Left lung (tissue), 4 donors: ENCODE measurements at regions not wholly inside any gene's neighbourhood (a gene's known extent, or its start where the extent isn't known, plus 50 kb on each side); places are given as distances from the start of the nearest gene placed in this dataset.

Experiments
- ATAC-seq: fragments of 200-7000 bp; cut with Tn5 transposase; one replicate; pipeline ENCODE4 v1.9.1; 2020; ENCODE audit warnings: moderate library complexity
- DNase-seq, 4 donors: peaks; one replicate each; pipeline ENCODE4 v3.0.0-alpha.2; 2013 to 2020
- H3K27ac ChIP-seq, 2 donors: fragments of 200-600 bp; sonication (generic) in 1 of 2; one replicate each; pipeline versions ENCODE4 v1.5.0 to v1.8.0; 2020 to 2021
- H3K27me3 ChIP-seq, 2 donors: fragments of 200-600 bp; sonication (generic) in 1 of 2; one replicate each; pipeline versions ENCODE4 v1.5.0 to v1.8.0; 2020 to 2021
- H3K36me3 ChIP-seq, 2 donors: fragments of 200-600 bp; sonication (generic) in 1 of 2; one replicate each; pipeline versions ENCODE4 v1.5.0 to v1.8.0; 2020 to 2021
- H3K4me1 ChIP-seq, 2 donors: fragments of 200-600 bp; one replicate each; pipeline ENCODE4 v1.8.0; 2021
- H3K4me3 ChIP-seq, 2 donors: fragments of 200-600 bp; sonication (generic) in 1 of 2; one replicate each; pipeline versions ENCODE4 v1.5.0 to v1.8.0; 2020 to 2021; ENCODE audit warnings: mild to moderate bottlenecking in 1 of 2
- H3K9me3 ChIP-seq, 2 donors: fragments of 200-600 bp; sonication (generic) in 1 of 2; one replicate each; pipeline versions ENCODE4 v1.5.0 to v1.8.0; 2020 to 2021
- intact Hi-C, 2 donors: fragments of 100-400 bp; cut with DNase I; formaldehyde crosslinking; loops; one replicate each; pipeline versions ENCODE4 v1.11.2 to v1.14.2; 2022
- TF ChIP-seq, protein P1 (sequence below), 2 donors: fragments of 200-600 bp; sonication (generic) in 1 of 2; IDR thresholded peaks; one replicate each; pipeline versions ENCODE4 v1.5.0 to v1.8.0; 2021; ENCODE audit warnings: antibody characterized with exemption in 2 of 2
- donor health status: DM: no; HTN: yes; CAD: no.
- donor health status: DM: no; HTN: no; CAD: no.

DNA sequence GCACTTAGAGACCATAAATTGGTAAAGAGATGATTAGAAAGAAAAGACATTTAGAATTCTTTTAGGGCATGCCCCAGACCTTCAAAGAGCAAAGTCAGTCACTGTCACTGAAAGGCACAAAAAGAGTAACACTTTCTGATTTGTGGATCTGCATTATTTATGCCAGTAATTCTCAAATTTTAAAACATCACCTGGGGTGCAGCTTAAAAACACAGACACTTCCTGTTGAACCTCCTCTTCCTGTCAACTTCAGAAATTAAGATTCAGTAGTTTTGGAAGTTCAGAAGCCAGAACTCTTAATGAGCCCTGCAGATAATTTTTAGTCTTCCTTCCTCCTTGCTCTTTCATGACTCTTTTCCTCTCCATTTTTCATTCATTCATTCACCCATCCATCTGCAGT lies 137.5 kb downstream of the NRN1 start:
- no peak for ATAC-seq
- intact Hi-C loops: no loop called here

DNA sequence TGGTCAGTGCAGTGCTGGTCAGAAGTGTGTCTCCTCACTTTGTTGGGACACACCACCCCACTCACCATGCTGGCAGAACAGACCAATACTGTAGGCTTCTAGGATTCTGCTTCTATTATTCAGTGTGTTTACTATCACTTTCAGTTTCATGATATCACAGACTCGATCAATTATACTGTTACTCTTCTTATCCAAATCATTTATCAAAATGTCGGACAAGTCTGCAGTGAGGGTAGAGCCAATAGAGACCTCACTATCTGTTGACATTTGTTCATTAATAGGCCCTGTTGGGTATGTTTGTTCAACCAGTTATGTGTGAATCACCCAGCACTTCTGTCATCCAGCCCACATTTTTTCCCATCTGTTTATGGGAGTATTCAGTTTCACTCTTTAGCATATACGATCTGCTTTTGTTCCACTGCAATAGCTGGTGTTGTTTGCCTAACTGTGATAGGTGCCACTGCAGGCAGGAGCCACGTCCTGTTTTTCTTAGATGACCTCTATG lies 140.1 kb downstream of the NRN1 start:
- DNase-seq (peak in 1 of 4 donors; percentile 13), ATAC-seq (peak; percentile 82)
- intact Hi-C loops: no loop called here

More for the DNA sequence above, 137.5 kb downstream of the NRN1 start:
- no peaks in the 10 kb centered on the region for H3K27me3 ChIP-seq
- H3K9me3 ChIP-seq: peaks cover 0 to 28% of the 10 kb centered on the region in 2 donors
- no peak overlapping the region for H3K27ac ChIP-seq
- H3K4me3 ChIP-seq: no peak overlapping the region
- DNase-seq: no peak
- no peaks in the 10 kb centered on the region for H3K36me3 ChIP-seq
- TF ChIP-seq, protein P1, sequence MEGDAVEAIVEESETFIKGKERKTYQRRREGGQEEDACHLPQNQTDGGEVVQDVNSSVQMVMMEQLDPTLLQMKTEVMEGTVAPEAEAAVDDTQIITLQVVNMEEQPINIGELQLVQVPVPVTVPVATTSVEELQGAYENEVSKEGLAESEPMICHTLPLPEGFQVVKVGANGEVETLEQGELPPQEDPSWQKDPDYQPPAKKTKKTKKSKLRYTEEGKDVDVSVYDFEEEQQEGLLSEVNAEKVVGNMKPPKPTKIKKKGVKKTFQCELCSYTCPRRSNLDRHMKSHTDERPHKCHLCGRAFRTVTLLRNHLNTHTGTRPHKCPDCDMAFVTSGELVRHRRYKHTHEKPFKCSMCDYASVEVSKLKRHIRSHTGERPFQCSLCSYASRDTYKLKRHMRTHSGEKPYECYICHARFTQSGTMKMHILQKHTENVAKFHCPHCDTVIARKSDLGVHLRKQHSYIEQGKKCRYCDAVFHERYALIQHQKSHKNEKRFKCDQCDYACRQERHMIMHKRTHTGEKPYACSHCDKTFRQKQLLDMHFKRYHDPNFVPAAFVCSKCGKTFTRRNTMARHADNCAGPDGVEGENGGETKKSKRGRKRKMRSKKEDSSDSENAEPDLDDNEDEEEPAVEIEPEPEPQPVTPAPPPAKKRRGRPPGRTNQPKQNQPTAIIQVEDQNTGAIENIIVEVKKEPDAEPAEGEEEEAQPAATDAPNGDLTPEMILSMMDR (IDR thresholded peaks at IDR 0.05): no peak
- no peaks in the 10 kb centered on the region for H3K4me1 ChIP-seq

DNA sequence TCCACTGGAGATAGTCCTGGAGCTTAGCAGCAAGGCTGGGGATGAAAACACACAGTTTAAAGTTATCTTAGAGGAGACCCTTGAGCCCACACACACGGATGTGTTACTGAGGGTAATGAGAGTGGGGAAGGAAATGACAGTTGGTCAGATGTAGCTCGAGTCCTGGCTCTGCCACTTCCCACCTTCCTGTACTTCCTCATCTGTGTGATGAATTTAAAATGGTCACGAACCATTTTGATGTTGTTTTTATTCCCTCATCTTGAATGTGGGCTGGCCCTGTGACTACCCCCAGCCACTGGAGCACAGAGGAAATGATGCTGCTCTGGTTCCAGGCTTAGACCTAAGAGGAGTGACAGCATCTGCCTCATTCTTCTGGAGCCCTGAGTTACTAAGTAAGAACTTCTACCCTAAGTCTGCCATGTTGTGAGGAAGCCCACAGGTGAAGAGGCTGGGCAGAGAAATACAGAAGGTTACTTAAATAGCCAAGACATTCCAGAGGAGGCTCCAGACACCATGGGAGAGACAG lies 141.2 kb downstream of the NRN1 start:
- H3K27ac ChIP-seq: no peak overlapping the region
- ATAC-seq (no peak), DNase-seq (no peak)
- H3K27me3 ChIP-seq: no peaks in the 10 kb centered on the region
- H3K9me3 ChIP-seq: peaks cover 0 to 9% of the 10 kb centered on the region in 2 donors
- intact Hi-C loops: no loop called here
- no peak overlapping the region for H3K4me3 ChIP-seq
- no peaks in the 10 kb centered on the region for H3K4me1 ChIP-seq
- TF ChIP-seq, protein P1 (IDR thresholded peaks at IDR 0.05): no peak
- H3K36me3 ChIP-seq: no peaks in the 10 kb centered on the region

More for the DNA sequence above, 140.1 kb downstream of the NRN1 start:
- no peak overlapping the region for H3K4me3 ChIP-seq
- H3K27me3 ChIP-seq: no peaks in the 10 kb centered on the region
- peak overlapping the region in 1 of 2 donors; percentile 30 for H3K27ac ChIP-seq
- no peaks in the 10 kb centered on the region for H3K36me3 ChIP-seq
- TF ChIP-seq, protein P1 (IDR thresholded peaks at IDR 0.05): no peak
- no peaks in the 10 kb centered on the region for H3K4me1 ChIP-seq
- peaks cover 0 to 19% of the 10 kb centered on the region in 2 donors for H3K9me3 ChIP-seq

GRCh38 chr6:5860849-5861248 lies 145.9 kb downstream of the NRN1 start:
- intact Hi-C loops: no loop called here
- Histone ChIP-seq H3K27ac (no peak overlapping the region), H3K4me1 (no peaks in the 10 kb centered on the region), H3K9me3 (no peaks in the 10 kb centered on the region), H3K27me3 (no peaks in the 10 kb centered on the region), H3K4me3 (no peak overlapping the region), H3K36me3 (no peaks in the 10 kb centered on the region)
- DNase-seq (no peak), ATAC-seq (no peak)
- TF ChIP-seq, protein P1 (IDR thresholded peaks at IDR 0.05): no peak

DNA sequence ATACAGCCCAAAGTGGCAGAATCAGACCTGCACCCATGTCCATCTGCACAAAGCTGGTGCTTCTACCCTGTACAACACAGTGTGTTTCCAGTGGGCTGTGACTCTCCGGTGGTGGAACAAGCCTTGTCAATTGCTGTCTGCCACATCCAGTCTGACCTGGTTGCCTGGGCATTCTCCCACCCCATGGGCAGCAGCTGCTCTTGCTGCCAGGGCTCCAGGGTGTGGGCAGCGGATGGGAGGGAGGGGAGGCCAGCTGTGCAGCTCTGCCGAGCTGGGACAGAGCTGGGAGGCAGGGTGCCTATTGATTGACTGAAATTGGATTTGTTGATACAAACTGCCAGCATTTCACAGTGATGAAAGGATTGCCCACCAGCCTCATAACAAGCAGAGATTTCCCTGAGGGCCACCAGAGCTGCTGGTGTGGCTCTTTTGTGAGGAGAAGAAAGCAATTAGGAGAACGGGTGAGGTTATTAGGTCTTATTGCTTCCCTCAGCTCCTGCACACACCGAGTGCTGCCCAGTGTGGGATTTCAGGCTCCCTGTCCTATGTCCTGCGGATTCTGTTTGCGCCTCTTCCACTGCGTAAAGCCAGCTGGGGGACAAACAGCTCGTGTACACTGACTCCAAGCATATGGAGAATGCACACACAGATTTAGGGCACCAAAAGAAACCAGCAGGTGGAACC lies 150.8 kb downstream of the NRN1 start:
- no peaks in the 10 kb centered on the region for H3K36me3 ChIP-seq
- intact Hi-C loops: no loop called here
- TF ChIP-seq, protein P1 (IDR thresholded peaks at IDR 0.05): no peak
- ATAC-seq (no peak), DNase-seq (peak in 1 of 4 donors; percentile 37)
- peaks cover 0 to 6% of the 10 kb centered on the region in 2 donors for H3K4me1 ChIP-seq
- no peaks in the 10 kb centered on the region for H3K9me3 ChIP-seq
- no peak overlapping the region for H3K27ac ChIP-seq
- H3K27me3 ChIP-seq: peaks cover 0 to 13% of the 10 kb centered on the region in 2 donors
- H3K4me3 ChIP-seq: no peak overlapping the region
